Transverse colon (tissue), 4 donors: ENCODE measurements at regions not wholly inside any gene's neighbourhood (a gene's known extent, or its start where the extent isn't known, plus 50 kb on each side); places are given as distances from the start of the nearest gene placed in this dataset.

ENCODE experiments used
- DNase-seq: peaks from one replicate; pipeline ENCODE4 v3.0.0-alpha.2; 2019
- H3K27ac ChIP-seq, 4 donors: fragments of 200-600 bp; sonication (generic); 2 replicates each; pipeline ENCODE4 v1.5.1; 2016 to 2018; ENCODE audit warnings: inconsistent platforms in 4 of 4
- H3K27me3 ChIP-seq: fragments of 200-600 bp; sonication (generic); 2 replicates; pipeline ENCODE4 v1.5.1; 2017; ENCODE audit warnings: inconsistent platforms
- H3K36me3 ChIP-seq, 4 donors: fragments of 200-600 bp; sonication (generic); 2 replicates each; pipeline ENCODE4 v1.5.1; 2017 to 2019; ENCODE audit warnings: inconsistent platforms in 4 of 4
- H3K4me1 ChIP-seq, 4 donors: fragments of 200-600 bp; sonication (generic); 2 replicates each; pipeline ENCODE4 v1.5.1; 2017 to 2020; ENCODE audit warnings: inconsistent platforms in 4 of 4
- H3K4me3 ChIP-seq, 4 donors: fragments of 200-600 bp; sonication (generic); 1 replicate in 1 of 4; 2 replicates in 3 of 4; pipeline versions ENCODE4 v1.5.1 to v1.6.1; 2017 to 2019; ENCODE audit warnings: inconsistent platforms in 4 of 4
- H3K9me3 ChIP-seq, 2 donors: fragments of 200-600 bp; sonication (generic); 2 replicates each; pipeline ENCODE4 v1.5.1; 2017 to 2019; ENCODE audit warnings: inconsistent platforms in 2 of 2
- CTCF ChIP-seq, 5 experiments: fragments of 200-600 bp in 3 of 5; fragments of 450-650 bp in 2 of 5; sonication (generic) in 3 of 5; IDR thresholded peaks; 1 replicate in 2 of 5; 2 replicates in 3 of 5; pipeline ENCODE4 v1.5.1; 2016 to 2017; ENCODE audit warnings: antibody characterized with exemption in 5 of 5, inconsistent platforms in 3 of 5, mild to moderate bottlenecking in 2 of 5, moderate library complexity in 1 of 5
- EP300 ChIP-seq: sonication (generic); formaldehyde crosslinking; IDR thresholded peaks from one replicate; pipeline ENCODE4 v1.6.1; 2017; ENCODE audit warnings: antibody characterized with exemption, low read depth
- POLR2A ChIP-seq: fragments of 450-650 bp; IDR thresholded peaks from one replicate; pipeline ENCODE4 v1.6.1; 2016; ENCODE audit warnings: antibody characterized with exemption, mild to moderate bottlenecking, moderate library complexity
- POLR2AphosphoS5 ChIP-seq, 3 donors: sonication (generic); formaldehyde crosslinking; IDR thresholded peaks; one replicate each; pipeline ENCODE4 v1.6.1; 2016; ENCODE audit warnings: antibody characterized with exemption in 3 of 3
- WGBS, 2 donors: methylation state at CpG; one replicate each; pipeline ENCODE4 v1.1.5; 2018; ENCODE audit warnings: low coverage in 1 of 2; 5-methylcytosine and 5-hydroxymethylcytosine counted together
- in situ Hi-C, 4 donors: fragments of 200-750 bp; cut with MboI; loops; one replicate each; pipeline versions ENCODE4 v1.15.0 to v1.15.1; 2017; ENCODE audit warnings: low sequenced_read_pairs in 3 of 4, low pct_ligation_motif_present in 1 of 4, low pct_unique_long_range_greater_than_20kb in 1 of 4
- intact Hi-C: fragments of 100-400 bp; cut with DNase I; formaldehyde crosslinking; loops from one replicate; pipeline ENCODE4 v1.15.1; 2023; ENCODE audit warnings: low total_unique reads

- Histone ChIP-seq H3K9me3 (no peaks in the 10 kb centered on the region), H3K27me3 (no peaks in the 10 kb centered on the region), H3K27ac (no peak overlapping the region), H3K4me3 (no peak overlapping the region), H3K36me3 (no peaks in the 10 kb centered on the region), H3K4me1 (peaks cover 8 to 33% (median 23%) of the 10 kb centered on the region in 4 donors)
- no peak for DNase-seq
- intact Hi-C loops (no loop called here), in situ Hi-C loops (no loop called here)
- 87 to 95% methylated on average over 10 of the region's 10 CpGs for WGBS, 2 donors
- TF ChIP-seq POLR2A = no peak
- no peak for TF ChIP-seq CTCF (IDR thresholded peaks at IDR 0.05)
- no peak for TF ChIP-seq POLR2AphosphoS5 (IDR thresholded peaks at IDR 0.05)
- no peak for TF ChIP-seq EP300
Measured at GRCh38 chr20:53876956-53877355, 193.4 kb downstream of the BCAS1 start.

- no peaks in the 10 kb centered on the region for H3K36me3 ChIP-seq
- H3K27me3 ChIP-seq = no peaks in the 10 kb centered on the region
- intact Hi-C loops (no loop called here), in situ Hi-C loops (no loop called here)
- WGBS, 2 donors = 90 to 97% methylated on average over 7 to 8 of the region's 8 CpGs
- H3K9me3 ChIP-seq = no peaks in the 10 kb centered on the region
- TF ChIP-seq EP300 (no peak), CTCF (IDR thresholded peaks at IDR 0.05) (no peak), POLR2A (no peak), POLR2AphosphoS5 (IDR thresholded peaks at IDR 0.05) (no peak)
- no peak for DNase-seq
- H3K4me1 ChIP-seq = peaks cover 13 to 38% (median 27%) of the 10 kb centered on the region in 4 donors
- no peak overlapping the region for H3K4me3 ChIP-seq
- H3K27ac ChIP-seq = no peak overlapping the region
Measured at GRCh38 chr20:53876470-53876869, 193.9 kb downstream of the BCAS1 start.

GRCh38 chr20:53875452-53875851, 194.9 kb downstream of the BCAS1 start:
- in situ Hi-C loops (no loop called here), intact Hi-C loops (no loop called here)
- H3K36me3 ChIP-seq = no peaks in the 10 kb centered on the region
- peaks cover 13 to 48% (median 33%) of the 10 kb centered on the region in 4 donors for H3K4me1 ChIP-seq
- H3K27me3 ChIP-seq = no peaks in the 10 kb centered on the region
- no peaks in the 10 kb centered on the region for H3K9me3 ChIP-seq
- H3K4me3 ChIP-seq = no peak overlapping the region
- 89 to 91% methylated on average over 4 to 14 of the region's 14 CpGs for whole genome bisulfite sequencing, 2 donors
- H3K27ac ChIP-seq = no peak overlapping the region
- DNase-seq = no peak
- TF ChIP-seq POLR2A (no peak), POLR2AphosphoS5 (IDR thresholded peaks at IDR 0.05) (no peak), EP300 (no peak), CTCF (IDR thresholded peaks at IDR 0.05) (no peak)

- in situ Hi-C loops = no loop called here
- Histone ChIP-seq H3K9me3 (no peaks in the 10 kb centered on the region), H3K4me3 (no peak overlapping the region), H3K27me3 (no peaks in the 10 kb centered on the region), H3K36me3 (no peaks in the 10 kb centered on the region), H3K27ac (no peak overlapping the region), H3K4me1 (peaks cover 20 to 54% (median 39%) of the 10 kb centered on the region in 4 donors)
- 97 to 100% methylated on average over 1 of the region's 1 CpG for WGBS, 2 donors
- no peak for DNase-seq
- intact Hi-C loops = loop anchor here (5.0 kb wide), 1 partner anchor 297 kb away; no protein-coding TSS in a partner anchor
- TF ChIP-seq POLR2A (no peak), CTCF (IDR thresholded peaks at IDR 0.05) (no peak), EP300 (no peak)
Measured at GRCh38 chr20:53874706-53875105, 195.7 kb downstream of the BCAS1 start.
